ENCODE measurements at regions not wholly inside any gene's neighbourhood (a gene's known extent, or its start where the extent isn't known, plus 50 kb on each side); places are given as distances from the start of the nearest gene placed in this dataset.

- H3K4me3 Mint-ChIP-seq, result no peak overlapping the region
- Histone ChIP-seq H3K27ac (ENCODE audit: low read depth in 1 of 2, low read length in 2 of 2) (no peak overlapping the region), H3K4me2 (replicated peaks; ENCODE audit: extremely low read depth, low read length, poor library complexity, severe bottlenecking) (no peak overlapping the region), H3K27me3 (ENCODE audit: control insufficient read depth in 2 of 2, insufficient read depth in 2 of 2, low read length in 2 of 2) (no peaks in the 10 kb centered on the region), H2AFZ (ENCODE audit: insufficient read depth, low read depth, low read length, poor library complexity, severe bottlenecking) (no peak overlapping the region), H3K79me2 (ENCODE audit: insufficient read depth, low read length) (no peaks in the 10 kb centered on the region), H4K20me1 (ENCODE audit: insufficient read depth, low read length) (no peaks in the 10 kb centered on the region), H3K4me3 (replicated peaks in 1 of 3; ENCODE audit: low read depth in 2 of 3, low read length in 3 of 3) (no peak overlapping the region), H3K9ac (ENCODE audit: insufficient read depth, low read length, poor library complexity, severe bottlenecking) (no peak overlapping the region), H3K4me1 (ENCODE audit: control insufficient read depth in 1 of 2, insufficient read depth in 2 of 2, low read length in 2 of 2) (peaks cover 11 to 13% of the 10 kb centered on the region in 2 donors), H3K9me3 (replicated peaks in 1 of 2; ENCODE audit: control insufficient read depth in 1 of 2, insufficient read depth in 1 of 2, low read length in 2 of 2) (no peaks in the 10 kb centered on the region), H3K36me3 (replicated peaks in 1 of 2; ENCODE audit: control insufficient read depth in 1 of 2, insufficient read depth in 2 of 2, low read length in 2 of 2) (no peaks in the 10 kb centered on the region)
- peak in 1 of 3 donors; percentile 84 for DNase-seq
- TF ChIP-seq CTCF (IDR thresholded peaks at IDR 0.05), result no peak
- H3K36me3 Mint-ChIP-seq, result no peaks in the 10 kb centered on the region
- peaks cover 0 to 4% (median 0%) of the 10 kb centered on the region in 7 donors for H3K9me3 Mint-ChIP-seq
- peaks cover 13% of the 10 kb centered on the region for H3K4me1 Mint-ChIP-seq
- H3K27ac Mint-ChIP-seq, result peak overlapping the region in 1 of 7 donors; percentile 9
- WGBS (ENCODE audit: insufficient coverage), result 93% methylated on average over 13 of the region's 20 CpGs
- intact Hi-C loops (cut with micrococcal nuclease), result no loop called here
- peaks cover 6 to 9% (median 6%) of the 10 kb centered on the region in 3 donors for H3K27me3 Mint-ChIP-seq (ENCODE audit: low read depth in 3 of 3)
Measured at GRCh38 chr13:44263751-44264620, 109.6 kb upstream of the SERP2 start.

GRCh38 chr13:44266305-44266704 lies 107.3 kb upstream of the SERP2 start:
- intact Hi-C loops (cut with micrococcal nuclease), result no loop called here
- Mint-ChIP-seq H3K9me3 (peaks cover 0 to 4% (median 0%) of the 10 kb centered on the region in 7 donors), H3K36me3 (no peaks in the 10 kb centered on the region), H3K27ac (no peak overlapping the region), H3K4me3 (peak overlapping the region in 1 of 2 donors; percentile 5), H3K27me3 (ENCODE audit: low read depth in 3 of 3) (peaks cover 3 to 11% (median 5%) of the 10 kb centered on the region in 3 donors), H3K4me1 (peaks cover 1% of the 10 kb centered on the region)
- no peaks in the 10 kb centered on the region for H4K20me1 ChIP-seq (ENCODE audit: insufficient read depth, low read length)
- H2AFZ ChIP-seq (ENCODE audit: insufficient read depth, low read depth, low read length, poor library complexity, severe bottlenecking), result no peak overlapping the region
- no peak overlapping the region for H3K4me3 ChIP-seq (replicated peaks in 1 of 3; ENCODE audit: low read depth in 2 of 3, low read length in 3 of 3)
- H3K27me3 ChIP-seq (ENCODE audit: control insufficient read depth in 2 of 2, insufficient read depth in 2 of 2, low read length in 2 of 2), result no peaks in the 10 kb centered on the region
- no peak overlapping the region for H3K27ac ChIP-seq (ENCODE audit: low read depth in 1 of 2, low read length in 2 of 2)
- no peak overlapping the region for H3K4me2 ChIP-seq (replicated peaks; ENCODE audit: extremely low read depth, low read length, poor library complexity, severe bottlenecking)
- 94% methylated on average over 2 of the region's 3 CpGs for WGBS (ENCODE audit: insufficient coverage)
- TF ChIP-seq CTCF (IDR thresholded peaks at IDR 0.05), result no peak
- no peak overlapping the region for H3K9ac ChIP-seq (ENCODE audit: insufficient read depth, low read length, poor library complexity, severe bottlenecking)
- no peaks in the 10 kb centered on the region for H3K4me1 ChIP-seq (ENCODE audit: control insufficient read depth in 1 of 2, insufficient read depth in 2 of 2, low read length in 2 of 2)
- no peak for DNase-seq
- H3K79me2 ChIP-seq (ENCODE audit: insufficient read depth, low read length), result no peaks in the 10 kb centered on the region
- H3K36me3 ChIP-seq (replicated peaks in 1 of 2; ENCODE audit: control insufficient read depth in 1 of 2, insufficient read depth in 2 of 2, low read length in 2 of 2), result no peaks in the 10 kb centered on the region
- no peaks in the 10 kb centered on the region for H3K9me3 ChIP-seq (replicated peaks in 1 of 2; ENCODE audit: control insufficient read depth in 1 of 2, insufficient read depth in 1 of 2, low read length in 2 of 2)
